HG02840 (cell line): ENCODE measurements at regions not wholly inside any gene's neighbourhood (a gene's known extent, or its start where the extent isn't known, plus 50 kb on each side); places are given as distances from the start of the nearest gene placed in this dataset.

Experiments
- ATAC-seq: cut with Tn5 transposase; IDR thresholded peaks from one replicate; pipeline ENCODE4 v1.9.1; 2021; ENCODE audit warnings: mild to moderate bottlenecking, moderate library complexity, moderate number of reproducible peaks; ENCODE audit not compliant: unreplicated experiment, low FRiP score

- no peak for ATAC-seq
Observed at GRCh38 chr12:75712223-75712622, 200.8 kb upstream of the KRR1 start.

DNA sequence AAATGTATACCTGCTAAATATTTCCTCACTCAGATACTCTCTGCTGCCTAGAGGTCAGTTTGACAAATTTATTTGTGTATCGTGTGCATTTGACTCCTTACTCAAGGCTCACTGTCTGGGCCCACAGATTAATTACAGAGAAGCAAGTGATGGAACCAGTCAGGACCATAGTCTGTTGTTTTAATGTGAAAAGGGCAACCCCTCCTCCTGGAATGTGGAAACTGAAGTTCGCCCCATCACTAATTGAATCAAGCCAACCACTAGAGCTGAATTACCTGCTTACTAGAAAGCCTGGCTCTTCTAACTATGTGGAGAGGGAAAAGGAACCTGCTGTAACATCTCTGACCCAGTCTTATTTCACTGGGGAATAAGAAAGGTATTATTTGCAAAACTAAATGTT is 199.9 kb upstream of the KRR1 start:
- no peak for ATAC-seq

GRCh38 chr12:75710361-75711069 is 199.1 kb upstream of the KRR1 start:
- no peak for ATAC-seq

GRCh38 chr12:75709503-75709902 is 198.1 kb upstream of the KRR1 start:
- ATAC-seq: no peak

DNA sequence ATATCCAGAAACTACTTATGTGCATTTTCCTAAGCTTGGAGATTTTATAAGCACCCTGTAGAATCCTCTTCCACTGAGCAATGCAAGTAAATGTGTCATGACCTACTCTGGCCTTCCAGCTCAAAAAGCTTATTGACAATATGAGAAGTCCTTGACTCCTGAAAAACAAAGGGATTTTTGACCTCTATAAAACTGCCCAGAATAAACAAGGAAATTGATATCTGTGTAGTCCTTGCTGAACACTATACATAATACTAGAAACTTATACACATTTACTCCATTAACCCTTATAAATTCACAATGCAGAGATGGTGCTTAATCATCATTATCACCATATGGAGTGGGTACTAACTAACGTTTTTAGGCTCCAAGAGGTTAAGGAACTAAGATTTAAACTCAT is 197.4 kb upstream of the KRR1 start:
- ATAC-seq: no peak

- ATAC-seq: no peak
Observed at GRCh38 chr12:75707983-75708382, 196.6 kb upstream of the KRR1 start.

GRCh38 chr12:75706786-75707605 is 195.6 kb upstream of the KRR1 start:
- ATAC-seq: no peak

DNA sequence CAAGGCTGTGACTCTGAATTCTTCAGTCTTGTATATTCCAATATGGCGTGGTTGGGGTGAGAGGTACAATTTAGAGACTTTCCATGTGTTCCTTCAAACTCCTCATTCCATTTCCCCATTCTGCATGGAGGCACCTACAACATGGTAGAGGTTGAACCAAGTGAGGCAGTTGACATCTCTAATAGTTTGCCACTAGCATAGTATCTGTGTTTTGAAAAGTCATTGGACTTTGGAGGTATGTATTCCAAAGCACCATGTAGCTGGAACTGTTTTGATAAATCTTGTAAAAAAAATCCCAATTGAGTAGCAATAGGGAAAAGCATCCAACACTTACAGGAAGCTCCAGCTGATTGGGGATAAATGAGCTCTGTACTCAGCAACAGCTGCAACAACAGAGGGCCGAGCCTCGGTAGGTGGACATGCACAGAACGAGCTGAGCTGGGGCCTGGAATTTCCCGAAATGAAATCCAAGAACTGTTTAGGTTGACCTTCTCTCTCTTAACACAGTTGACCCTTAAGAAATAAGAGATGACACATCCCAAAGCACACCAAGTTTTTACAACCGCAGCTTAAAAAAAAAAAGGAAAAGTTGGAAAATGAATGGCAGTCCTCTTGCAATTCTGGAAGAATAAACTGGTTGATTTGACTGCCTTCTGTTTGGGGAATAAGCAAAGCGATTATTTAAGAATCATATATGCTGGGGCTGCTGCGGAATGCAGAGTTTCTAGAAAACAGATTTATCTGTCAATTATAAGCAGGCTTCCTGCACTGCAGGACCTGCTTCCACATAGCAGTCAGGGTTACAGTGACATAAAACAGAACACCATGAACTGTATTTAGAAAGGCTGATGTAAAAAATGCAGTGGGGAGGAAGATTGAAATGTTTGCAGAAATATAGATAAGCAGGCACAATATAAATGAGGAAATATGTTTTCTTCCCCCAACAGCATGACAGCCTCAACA is 194.6 kb upstream of the KRR1 start:
- no peak for ATAC-seq

DNA sequence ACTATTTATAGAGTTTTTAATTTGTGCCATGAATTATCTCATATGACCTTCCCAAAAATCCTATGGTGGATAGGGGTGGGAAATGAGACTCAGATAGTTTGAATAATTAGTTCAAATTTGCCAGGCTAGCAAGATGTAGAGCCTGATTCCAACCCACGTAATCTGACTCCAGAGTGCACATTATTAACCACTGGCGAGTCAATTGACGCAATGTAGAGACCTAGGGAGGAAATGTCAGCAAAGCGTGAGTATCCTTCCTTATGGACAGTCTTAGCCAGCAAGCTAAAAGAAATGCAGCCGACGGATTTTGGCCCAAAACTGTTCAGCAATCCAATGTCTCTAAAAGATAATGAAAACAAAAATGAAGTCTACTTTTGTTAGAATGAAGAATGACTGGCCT is 193.3 kb upstream of the KRR1 start:
- no peak for ATAC-seq

GRCh38 chr12:75704208-75704607 is 192.8 kb upstream of the KRR1 start:
- no peak for ATAC-seq

GRCh38 chr12:75703131-75703530 is 191.7 kb upstream of the KRR1 start:
- no peak for ATAC-seq

DNA sequence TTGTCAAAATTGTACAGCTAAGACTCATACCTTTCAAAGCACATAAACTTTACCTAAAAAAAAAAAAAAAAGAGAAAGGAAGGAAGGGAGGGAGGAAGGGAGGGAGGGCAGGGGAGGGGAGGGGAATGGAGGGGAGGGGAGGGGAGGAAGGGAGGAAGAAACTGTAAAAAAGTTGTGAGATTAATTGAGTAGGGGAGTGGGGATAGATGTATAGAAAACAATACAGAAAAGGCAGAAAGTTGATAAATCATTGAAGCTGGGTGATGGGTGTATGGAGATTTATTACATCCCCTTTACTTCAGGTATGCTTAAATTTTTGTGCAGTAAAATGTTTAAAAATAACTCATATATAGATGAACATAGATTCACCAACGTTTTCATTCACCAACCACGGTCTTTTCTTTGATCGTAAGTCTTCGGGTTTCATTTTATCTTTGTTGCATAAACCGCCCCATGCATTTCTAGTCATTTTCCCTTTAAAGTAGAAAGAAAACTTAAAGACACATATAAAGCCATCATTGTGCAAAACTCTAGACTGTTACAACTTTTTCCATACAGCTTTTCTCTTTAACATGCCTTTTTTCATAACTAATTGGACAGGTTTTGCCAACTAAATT is 191.2 kb upstream of the KRR1 start:
- no peak for ATAC-seq

DNA sequence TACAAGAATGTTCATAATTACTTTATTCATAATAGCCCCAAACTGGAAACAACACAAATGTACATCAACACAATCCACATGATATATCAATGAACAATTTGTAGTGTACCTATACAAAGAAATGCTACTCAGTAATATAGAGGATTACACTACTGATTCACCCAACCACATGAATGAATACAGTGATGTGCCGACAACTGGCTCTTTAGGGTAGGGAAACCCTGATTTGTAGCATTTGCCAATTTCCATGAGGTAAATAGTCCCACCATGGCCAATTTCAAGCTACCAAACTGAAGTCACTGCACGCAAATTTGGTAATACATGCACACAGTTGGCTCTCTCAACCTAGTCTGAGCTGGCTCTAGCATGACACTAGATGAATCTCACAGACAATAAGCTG is 190.4 kb upstream of the KRR1 start:
- ATAC-seq: no peak

DNA sequence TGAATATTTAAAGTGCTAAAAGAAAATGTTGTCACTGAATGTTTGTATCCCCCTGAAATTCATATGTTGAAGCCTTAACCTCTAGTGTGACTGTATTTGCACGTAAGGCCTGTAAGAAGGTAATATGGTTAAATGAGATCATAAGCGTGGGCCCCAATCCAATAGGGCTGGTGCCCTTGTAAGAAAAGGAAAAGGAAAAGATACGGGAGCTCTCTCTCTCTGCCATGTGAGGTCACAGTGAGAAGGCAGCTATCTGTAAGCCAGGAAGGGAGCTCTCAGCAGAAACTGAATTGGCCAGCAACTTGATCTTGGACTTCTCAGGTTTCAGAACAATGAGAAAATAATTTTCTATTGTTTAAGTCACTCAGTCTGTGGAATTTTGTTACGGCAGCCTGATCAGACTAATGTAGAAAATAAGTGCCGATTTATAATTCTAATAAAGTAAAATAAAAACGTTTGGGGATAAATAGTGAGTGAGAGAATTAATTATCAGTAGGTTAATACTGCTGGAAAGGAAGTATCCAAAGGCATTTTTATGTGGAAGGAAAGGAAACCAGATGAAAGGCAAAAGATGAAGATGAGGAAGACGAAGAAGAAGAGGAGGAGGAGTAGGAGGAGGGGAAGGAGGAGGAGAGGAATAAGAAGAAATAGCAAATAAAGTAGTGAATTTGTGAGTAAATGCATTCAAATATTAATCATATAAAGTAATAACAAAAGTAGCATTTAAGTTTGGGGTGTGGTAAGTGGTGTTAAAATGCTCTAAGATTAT is 188.5 kb upstream of the KRR1 start:
- no peak for ATAC-seq

GRCh38 chr12:75699251-75699650 is 187.8 kb upstream of the KRR1 start:
- ATAC-seq: no peak

DNA sequence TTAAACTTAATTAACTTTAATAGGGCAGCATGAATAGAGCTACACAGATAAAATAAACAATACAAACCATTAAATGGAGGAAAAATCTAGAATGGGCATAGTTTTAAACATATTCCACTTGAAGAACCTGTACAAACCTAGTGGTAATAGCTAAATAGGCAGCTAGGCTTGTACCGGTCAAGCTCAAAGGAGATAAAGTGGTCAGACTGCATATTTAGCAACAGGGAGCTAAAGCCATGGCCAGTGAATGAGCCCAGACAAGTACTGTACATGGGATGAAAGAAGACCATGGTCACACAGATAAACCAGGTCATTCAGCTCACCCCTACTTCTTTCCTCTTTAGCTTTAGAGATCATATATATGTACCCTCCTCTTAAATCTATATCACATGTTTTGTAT is 186.6 kb upstream of the KRR1 start:
- no peak for ATAC-seq

DNA sequence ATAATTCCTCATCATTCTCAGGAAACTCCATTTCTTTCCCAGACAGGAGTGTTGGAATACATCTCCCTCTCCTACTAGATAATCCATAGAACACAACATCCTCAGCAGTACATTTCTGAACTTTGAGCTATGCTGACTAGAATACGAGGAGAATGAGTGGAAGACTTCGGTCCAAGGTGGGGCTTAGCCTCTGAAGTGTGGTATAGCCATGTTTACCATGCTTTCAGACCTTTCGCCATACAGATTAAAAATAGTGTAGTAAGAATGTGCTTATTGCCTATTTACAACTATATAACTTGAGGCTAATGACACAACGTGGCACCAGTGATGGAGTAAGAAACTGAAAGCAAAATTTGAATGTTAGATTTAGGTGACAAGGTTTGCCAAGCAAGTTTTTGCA is 184.5 kb upstream of the KRR1 start:
- no peak for ATAC-seq

DNA sequence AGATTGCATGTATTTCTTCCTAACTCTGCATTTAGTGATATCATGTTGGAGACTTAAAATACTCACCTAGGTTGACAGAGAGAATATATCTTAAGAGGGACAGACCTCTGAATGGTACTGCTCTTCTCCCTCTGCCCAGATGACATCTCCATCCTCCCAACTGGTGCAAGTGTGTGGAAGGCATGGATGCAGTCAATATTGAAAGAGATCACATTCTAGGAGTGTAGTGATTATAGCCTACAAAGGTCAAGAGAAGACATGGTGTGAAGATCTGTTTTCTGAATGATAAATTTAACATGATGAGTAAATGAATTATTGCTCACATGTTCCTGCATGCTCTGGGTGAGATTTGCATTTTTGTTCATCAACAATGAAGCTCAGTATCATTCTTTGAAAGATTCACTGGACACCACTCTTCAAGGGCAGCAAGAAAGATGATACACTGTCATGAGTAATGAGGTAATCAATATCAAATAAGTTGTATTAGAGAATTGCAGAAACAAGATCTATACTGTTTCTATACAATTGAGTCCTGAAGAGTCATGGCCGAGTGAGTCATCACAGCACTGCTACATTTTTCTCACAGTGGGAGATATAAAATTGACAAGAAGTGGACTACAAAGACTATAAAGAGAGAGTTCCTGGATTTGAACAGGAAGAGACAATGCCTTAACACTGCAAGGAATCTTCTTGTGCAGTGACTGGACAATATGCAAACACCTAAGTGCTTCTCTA is 183.3 kb upstream of the KRR1 start:
- ATAC-seq: no peak

- no peak for ATAC-seq
Observed at GRCh38 chr12:75692876-75693275, 181.5 kb upstream of the KRR1 start.
